Left ventricle myocardium inferior (tissue), 1 donor: ENCODE measurements at regions not wholly inside any gene's neighbourhood (a gene's known extent, or its start where the extent isn't known, plus 50 kb on each side); places are given as distances from the start of the nearest gene placed in this dataset.

Source experiments
- DNase-seq: peaks from one replicate; pipeline ENCODE4 v3.0.0-alpha.2; 2020
- H3K27ac ChIP-seq: fragments of 200-600 bp; replicated peaks from 2 replicates; pipeline ENCODE4 v1.8.0; 2021
- H3K27me3 ChIP-seq: fragments of 200-600 bp; 2 replicates; pipeline ENCODE4 v1.8.0; 2021; ENCODE audit warnings: low read depth
- H3K36me3 ChIP-seq: fragments of 200-600 bp; 2 replicates; pipeline ENCODE4 v1.8.0; 2021
- H3K4me1 ChIP-seq: fragments of 200-600 bp; 2 replicates; pipeline ENCODE4 v1.8.0; 2021
- H3K4me3 ChIP-seq: fragments of 200-600 bp; 2 replicates; pipeline ENCODE4 v1.8.0; 2021; ENCODE audit warnings: mild to moderate bottlenecking, moderate library complexity
- H3K9me3 ChIP-seq: fragments of 200-600 bp; replicated peaks from 2 replicates; pipeline ENCODE4 v1.8.0; 2021
- intact Hi-C: fragments of 100-400 bp; cut with micrococcal nuclease; formaldehyde crosslinking; loops from one replicate; pipeline ENCODE4 v1.11.0; 2022
- TF ChIP-seq, protein P1 (sequence below): fragments of 200-600 bp; IDR thresholded peaks from 2 replicates; pipeline ENCODE4 v1.8.0; 2021; ENCODE audit warnings: antibody characterized with exemption, mild to moderate bottlenecking, borderline replicate concordance
- donor health status: DM: no; HTN: yes; CAD: no; lungs with severe emphysema.

DNA sequence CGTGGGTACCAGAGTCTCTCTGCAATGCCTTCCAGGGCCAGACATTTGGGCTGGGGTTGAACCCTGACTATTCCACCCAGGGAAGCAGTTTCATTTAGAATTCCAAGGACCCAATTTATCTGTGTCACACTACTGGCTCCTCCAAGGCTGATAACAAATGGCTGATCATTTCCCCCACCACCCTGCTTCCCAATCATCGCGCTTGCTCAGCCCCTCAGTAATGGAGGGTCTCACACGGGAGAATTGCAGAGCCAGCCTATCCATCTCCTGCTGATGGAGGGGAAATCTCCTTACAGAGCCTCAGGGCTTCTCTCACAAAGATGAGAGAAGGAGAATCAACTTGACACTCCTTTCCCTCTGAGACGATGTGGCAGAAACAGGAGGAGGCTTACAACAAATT lies 78.4 kb upstream of the WSCD2 start:
- intact Hi-C loops, result no loop called here
- H3K27me3 ChIP-seq, result peaks cover 83% of the 10 kb centered on the region
- H3K27ac ChIP-seq, result no peak overlapping the region
- H3K4me3 ChIP-seq, result no peak overlapping the region
- no peaks in the 10 kb centered on the region for H3K36me3 ChIP-seq
- no peaks in the 10 kb centered on the region for H3K9me3 ChIP-seq
- TF ChIP-seq, protein P1, sequence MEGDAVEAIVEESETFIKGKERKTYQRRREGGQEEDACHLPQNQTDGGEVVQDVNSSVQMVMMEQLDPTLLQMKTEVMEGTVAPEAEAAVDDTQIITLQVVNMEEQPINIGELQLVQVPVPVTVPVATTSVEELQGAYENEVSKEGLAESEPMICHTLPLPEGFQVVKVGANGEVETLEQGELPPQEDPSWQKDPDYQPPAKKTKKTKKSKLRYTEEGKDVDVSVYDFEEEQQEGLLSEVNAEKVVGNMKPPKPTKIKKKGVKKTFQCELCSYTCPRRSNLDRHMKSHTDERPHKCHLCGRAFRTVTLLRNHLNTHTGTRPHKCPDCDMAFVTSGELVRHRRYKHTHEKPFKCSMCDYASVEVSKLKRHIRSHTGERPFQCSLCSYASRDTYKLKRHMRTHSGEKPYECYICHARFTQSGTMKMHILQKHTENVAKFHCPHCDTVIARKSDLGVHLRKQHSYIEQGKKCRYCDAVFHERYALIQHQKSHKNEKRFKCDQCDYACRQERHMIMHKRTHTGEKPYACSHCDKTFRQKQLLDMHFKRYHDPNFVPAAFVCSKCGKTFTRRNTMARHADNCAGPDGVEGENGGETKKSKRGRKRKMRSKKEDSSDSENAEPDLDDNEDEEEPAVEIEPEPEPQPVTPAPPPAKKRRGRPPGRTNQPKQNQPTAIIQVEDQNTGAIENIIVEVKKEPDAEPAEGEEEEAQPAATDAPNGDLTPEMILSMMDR, result no peak
- peaks cover 8% of the 10 kb centered on the region for H3K4me1 ChIP-seq
- no peak for DNase-seq

DNA sequence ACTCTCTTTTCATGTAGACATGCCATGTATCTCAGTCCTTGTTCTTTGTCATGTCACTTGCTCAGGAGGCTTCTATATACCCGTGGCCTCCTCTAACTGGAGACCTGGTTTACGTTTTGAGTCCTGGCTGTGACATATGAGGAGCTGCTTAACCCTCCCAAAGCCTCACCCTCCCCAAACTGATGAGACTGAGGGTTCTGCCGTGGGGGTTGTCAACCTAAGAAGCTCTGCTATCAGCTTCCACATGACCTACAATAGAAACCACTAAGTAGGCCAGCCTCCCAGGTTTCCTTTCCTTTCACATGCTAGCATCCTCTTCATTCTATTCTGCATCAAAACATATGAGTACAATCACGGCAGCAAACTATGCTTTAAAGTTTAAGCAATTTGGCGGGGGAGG lies 76.8 kb upstream of the WSCD2 start:
- H3K27ac ChIP-seq, result no peak overlapping the region
- H3K9me3 ChIP-seq, result no peaks in the 10 kb centered on the region
- TF ChIP-seq, protein P1, result no peak
- no peak for DNase-seq
- H3K4me1 ChIP-seq, result no peaks in the 10 kb centered on the region
- no peaks in the 10 kb centered on the region for H3K36me3 ChIP-seq
- H3K4me3 ChIP-seq, result no peak overlapping the region
- H3K27me3 ChIP-seq, result peaks cover 85% of the 10 kb centered on the region
- intact Hi-C loops, result no loop called here

DNA sequence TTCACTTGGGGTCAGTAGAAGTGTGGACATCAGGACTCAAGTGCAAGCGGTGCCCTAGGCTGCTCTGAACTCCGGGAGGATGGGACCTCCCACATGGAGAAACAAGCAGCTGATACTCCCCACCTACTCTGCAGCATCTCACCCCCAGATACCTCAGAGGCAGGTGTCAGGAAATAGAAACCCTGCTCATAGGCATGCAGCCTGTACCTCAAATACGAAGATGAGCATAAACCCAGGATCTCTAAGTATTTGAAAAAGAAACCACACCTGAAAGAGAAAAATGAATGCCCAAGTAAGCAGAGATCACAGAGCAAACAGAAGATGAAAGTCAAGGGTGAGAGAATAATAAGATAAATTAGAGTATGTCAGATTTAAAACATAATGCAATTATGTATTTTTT lies 75.6 kb upstream of the WSCD2 start:
- H3K4me1 ChIP-seq, result no peaks in the 10 kb centered on the region
- H3K9me3 ChIP-seq, result no peaks in the 10 kb centered on the region
- intact Hi-C loops, result no loop called here
- H3K27me3 ChIP-seq, result peaks cover 88% of the 10 kb centered on the region
- H3K4me3 ChIP-seq, result no peak overlapping the region
- no peak overlapping the region for H3K27ac ChIP-seq
- H3K36me3 ChIP-seq, result no peaks in the 10 kb centered on the region
- DNase-seq, result no peak
- TF ChIP-seq, protein P1, result no peak

DNA sequence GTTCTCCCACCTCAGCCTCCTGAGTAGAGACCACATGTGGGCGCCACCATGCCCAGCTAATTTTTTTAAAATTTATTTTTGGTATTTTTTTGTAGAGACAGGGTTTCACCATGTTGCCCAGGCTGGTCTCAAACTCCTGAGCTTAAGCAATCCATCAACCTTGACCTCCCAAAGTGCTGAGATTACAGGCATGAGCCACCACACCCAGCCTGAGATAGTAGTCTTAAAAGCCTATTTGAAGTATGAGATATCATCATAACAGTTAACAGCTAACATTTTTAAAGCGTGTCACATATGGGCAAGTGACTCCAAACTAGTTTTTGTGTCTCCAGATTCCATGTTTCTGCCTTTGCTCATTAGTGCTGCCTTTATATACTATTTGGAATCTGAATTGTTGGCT lies 74.6 kb upstream of the WSCD2 start:
- H3K4me3 ChIP-seq, result no peak overlapping the region
- no peaks in the 10 kb centered on the region for H3K4me1 ChIP-seq
- H3K9me3 ChIP-seq, result no peaks in the 10 kb centered on the region
- H3K27me3 ChIP-seq, result peaks cover 88% of the 10 kb centered on the region
- DNase-seq, result no peak
- no peak overlapping the region for H3K27ac ChIP-seq
- H3K36me3 ChIP-seq, result no peaks in the 10 kb centered on the region
- intact Hi-C loops, result no loop called here
- TF ChIP-seq, protein P1, result no peak

DNA sequence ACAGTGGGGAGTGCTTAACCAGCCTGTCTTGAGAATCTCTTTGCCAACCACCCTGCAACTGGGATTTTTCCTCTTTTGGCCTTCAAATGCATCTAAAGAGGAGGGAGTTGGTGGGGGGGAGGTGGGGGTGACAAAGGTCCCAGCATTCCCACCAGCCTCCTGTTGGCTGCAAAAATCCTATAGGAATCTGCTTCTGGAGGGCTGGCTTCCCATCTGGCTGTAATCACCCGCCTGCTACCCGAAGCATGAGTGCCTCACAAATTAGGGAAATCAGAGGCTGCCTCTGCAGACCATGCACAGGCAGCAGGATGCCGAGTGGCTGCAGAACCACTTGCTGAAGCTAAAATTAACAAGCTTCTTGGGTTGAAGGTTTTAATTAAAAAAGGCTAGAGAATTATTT lies 73.9 kb upstream of the WSCD2 start:
- intact Hi-C loops, result no loop called here
- Histone ChIP-seq H3K27ac (no peak overlapping the region), H3K4me1 (no peaks in the 10 kb centered on the region), H3K9me3 (no peaks in the 10 kb centered on the region), H3K27me3 (peaks cover 89% of the 10 kb centered on the region), H3K36me3 (no peaks in the 10 kb centered on the region), H3K4me3 (no peak overlapping the region)
- no peak for DNase-seq
- TF ChIP-seq, protein P1, result no peak

GRCh38 chr12:108060067-108060466 lies 69.0 kb upstream of the WSCD2 start:
- no peaks in the 10 kb centered on the region for H3K4me1 ChIP-seq
- DNase-seq, result no peak
- peaks cover 90% of the 10 kb centered on the region for H3K27me3 ChIP-seq
- TF ChIP-seq, protein P1, result no peak
- no peaks in the 10 kb centered on the region for H3K9me3 ChIP-seq
- no peaks in the 10 kb centered on the region for H3K36me3 ChIP-seq
- H3K4me3 ChIP-seq, result no peak overlapping the region
- intact Hi-C loops, result no loop called here
- H3K27ac ChIP-seq, result no peak overlapping the region
